Transverse colon (tissue), 3 donors: ENCODE measurements at regions not wholly inside any gene's neighbourhood (a gene's known extent, or its start where the extent isn't known, plus 50 kb on each side); places are given as distances from the start of the nearest gene placed in this dataset.

ENCODE experiments used
- CTCF ChIP-seq, 5 experiments: fragments of 200-600 bp in 3 of 5; fragments of 450-650 bp in 2 of 5; sonication (generic) in 3 of 5; IDR thresholded peaks; 1 replicate in 2 of 5; 2 replicates in 3 of 5; pipeline ENCODE4 v1.5.1; 2016 to 2017; ENCODE audit warnings: antibody characterized with exemption in 5 of 5, inconsistent platforms in 3 of 5, mild to moderate bottlenecking in 2 of 5, moderate library complexity in 1 of 5
- EP300 ChIP-seq: sonication (generic); formaldehyde crosslinking; IDR thresholded peaks from one replicate; pipeline ENCODE4 v1.6.1; 2017; ENCODE audit warnings: antibody characterized with exemption, low read depth
- POLR2A ChIP-seq: fragments of 450-650 bp; IDR thresholded peaks from one replicate; pipeline ENCODE4 v1.6.1; 2016; ENCODE audit warnings: antibody characterized with exemption, mild to moderate bottlenecking, moderate library complexity

DNA sequence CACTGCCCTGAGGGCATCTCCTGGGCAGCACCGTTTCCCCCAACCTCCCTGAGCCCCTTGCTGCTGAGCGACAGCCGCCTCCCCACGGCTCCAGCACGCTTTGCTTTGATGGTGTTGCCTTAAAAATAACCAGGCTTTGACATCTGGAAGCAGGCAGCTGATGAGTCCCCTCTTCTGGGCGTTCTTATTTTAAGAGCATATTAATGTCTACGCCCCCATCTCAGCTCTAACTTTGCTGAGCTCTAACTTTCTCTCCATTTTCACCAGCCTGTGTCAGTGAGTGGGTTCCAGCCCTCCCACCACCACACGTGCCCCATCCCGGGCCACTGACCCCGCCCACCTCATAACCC lies 70.2 kb downstream of the ADRA2C start:
- TF ChIP-seq POLR2A (no peak), EP300 (no peak), CTCF (IDR thresholded peaks at IDR 0.05) (no peak)
